Heart right ventricle (tissue), 16 donors: ENCODE measurements at regions not wholly inside any gene's neighbourhood (a gene's known extent, or its start where the extent isn't known, plus 50 kb on each side); places are given as distances from the start of the nearest gene placed in this dataset.

Experiments used
- ATAC-seq, 8 donors: fragments of 200-7000 bp; cut with Tn5 transposase; one replicate each; pipeline ENCODE4 v1.9.1; 2020; ENCODE audit warnings: mild to moderate bottlenecking in 8 of 8, moderate library complexity in 8 of 8, moderate number of reproducible peaks in 1 of 8
- DNase-seq, 2 donors: peaks; one replicate each; pipeline ENCODE4 v3.0.0-alpha.2; 2020
- H3K27ac ChIP-seq, 10 donors: fragments of 200-600 bp; sonication (generic) in 2 of 10; one replicate each; pipeline versions ENCODE4 v1.5.0 to v1.8.0; 2020 to 2022; ENCODE audit warnings: mild to moderate bottlenecking in 3 of 10
- H3K27me3 ChIP-seq, 7 donors: fragments of 200-600 bp; one replicate each; pipeline ENCODE4 v1.8.0; 2021 to 2022; ENCODE audit warnings: mild to moderate bottlenecking in 2 of 7
- H3K36me3 ChIP-seq, 9 donors: fragments of 200-600 bp; sonication (generic) in 1 of 9; one replicate each; pipeline versions ENCODE4 v1.5.0 to v1.8.0; 2020 to 2022; ENCODE audit warnings: mild to moderate bottlenecking in 2 of 9
- H3K4me1 ChIP-seq, 9 donors: fragments of 200-600 bp; sonication (generic) in 1 of 9; one replicate each; pipeline versions ENCODE4 v1.5.0 to v1.8.0; 2020 to 2022; ENCODE audit warnings: mild to moderate bottlenecking in 4 of 9
- H3K4me3 ChIP-seq, 10 donors: fragments of 200-600 bp; sonication (generic) in 2 of 10; one replicate each; pipeline versions ENCODE4 v1.5.0 to v1.8.0; 2020 to 2022; ENCODE audit warnings: mild to moderate bottlenecking in 7 of 10, moderate library complexity in 2 of 10
- H3K9me3 ChIP-seq, 11 donors: fragments of 200-600 bp in 10 of 11; sonication (generic) in 2 of 11; one replicate each; pipeline versions ENCODE4 v1.5.0 to v1.8.0; 2013 to 2022; ENCODE audit warnings: mild to moderate bottlenecking in 2 of 11, control low read depth in 1 of 11, moderate library complexity in 1 of 11
- CTCF ChIP-seq, 9 donors: fragments of 200-600 bp; sonication (generic) in 2 of 9; IDR thresholded peaks; one replicate each; pipeline versions ENCODE4 v1.5.0 to v1.8.0; 2021 to 2022; ENCODE audit warnings: antibody characterized with exemption in 9 of 9, mild to moderate bottlenecking in 5 of 9, moderate library complexity in 1 of 9
- WGBS, 2 donors: extraction: QIAGEN DNeasy Blood & Tissue Kit; methylation state at CpG; one replicate each; pipeline ENCODE4 v1.1.7; 2013; ENCODE audit warnings: inconsistent platforms in 1 of 2; 5-methylcytosine and 5-hydroxymethylcytosine counted together
- intact Hi-C, 10 donors: fragments of 100-400 bp; cut with DNase I; formaldehyde crosslinking; loops; one replicate each; pipeline versions ENCODE4 v1.11.1 to v1.14.2; 2022
- donor health status: Arrhythmogenic right ventricular cardiomyopathy.
- donor health status: ischemic (EF 13 %, LVEDD 7.1; RV severe dilation, severe dysfunction).
- donor health status: healthy with polysubstance abuse.
- donor health status: DM: no; HTN: yes; CAD: no.
- donor health status: DM: no; HTN: no; CAD: no.
- donor health status: ischemic (EF 25% LVEDD 6.9; RV normal size, moderate dysfunction).
- donor health status: ischemic (EF 25% LVEDD 5.7; RV mildly dilated, moderate dysfunction).
- donor health status: healthy.
- donor health status: DM: yes; HTN: yes; CAD: no.
- donor health status: Ischemic cardiomyopathy.
- donor health status: ischemic (EF 35%, LVEDD 5.7; RV mildly dilated, moderate dysfunction).
- donor health status: nonischemic (EF 11% LVEDD 7.7; RV severe dilation, severe dysfunction).
- donor health status: DM: yes; HTN: yes; CAD: no.
- donor health status: PGD.
- donor health status: ischemic (EF 29% LVEDD 5.4; RV normal size, mild dysfunction).
- donor health status: nonischemic (EF 23%, LVEDD 6.1; RV moderate dilation, normal function).

GRCh38 chr2:195115738-195116137 lies 541.3 kb upstream of the SLC39A10 start:
- Histone ChIP-seq H3K36me3 (no peaks in the 10 kb centered on the region), H3K4me1 (no peaks in the 10 kb centered on the region), H3K9me3 (peaks cover 0 to 23% (median 0%) of the 10 kb centered on the region in 11 donors), H3K27ac (no peak overlapping the region), H3K27me3 (no peaks in the 10 kb centered on the region), H3K4me3 (no peak overlapping the region)
- intact Hi-C loops = no loop called here
- ATAC-seq (no peak), DNase-seq (no peak)
- WGBS, 2 donors = 21 to 35% methylated on average over 2 of the region's 2 CpGs
- no peak for TF ChIP-seq CTCF (IDR thresholded peaks at IDR 0.05)

- DNase-seq = no peak
- H3K27ac ChIP-seq = no peak overlapping the region
- peaks cover 0 to 26% (median 0%) of the 10 kb centered on the region in 11 donors for H3K9me3 ChIP-seq
- intact Hi-C loops = no loop called here
- no peaks in the 10 kb centered on the region for H3K4me1 ChIP-seq
- no peaks in the 10 kb centered on the region for H3K27me3 ChIP-seq
- TF ChIP-seq CTCF (IDR thresholded peaks at IDR 0.05) = no peak
- H3K36me3 ChIP-seq = no peaks in the 10 kb centered on the region
- ATAC-seq = no peak
- no peak overlapping the region for H3K4me3 ChIP-seq
These were observed 548.8 kb upstream of the SLC39A10 start for GRCh38 chr2:195108182-195108581.

GRCh38 chr2:195106681-195107380 lies 550.2 kb upstream of the SLC39A10 start:
- H3K9me3 ChIP-seq = peaks cover 0 to 14% (median 0%) of the 10 kb centered on the region in 11 donors
- DNase-seq (no peak), ATAC-seq (no peak)
- no peaks in the 10 kb centered on the region for H3K36me3 ChIP-seq
- no peak overlapping the region for H3K4me3 ChIP-seq
- no peak overlapping the region for H3K27ac ChIP-seq
- intact Hi-C loops = no loop called here
- 79 to 80% methylated on average over 6 of the region's 6 CpGs for WGBS, 2 donors
- no peak for TF ChIP-seq CTCF (IDR thresholded peaks at IDR 0.05)
- no peaks in the 10 kb centered on the region for H3K4me1 ChIP-seq
- no peaks in the 10 kb centered on the region for H3K27me3 ChIP-seq

- no peak for ATAC-seq
- Histone ChIP-seq H3K36me3 (no peaks in the 10 kb centered on the region), H3K4me3 (no peak overlapping the region), H3K27ac (no peak overlapping the region), H3K9me3 (peaks cover 0 to 4% (median 0%) of the 10 kb centered on the region in 11 donors), H3K4me1 (no peaks in the 10 kb centered on the region), H3K27me3 (no peaks in the 10 kb centered on the region)
- intact Hi-C loops = no loop called here
- DNase-seq = no peak
- TF ChIP-seq CTCF (IDR thresholded peaks at IDR 0.05) = no peak
- 66 to 79% methylated on average over 1 of the region's 1 CpG for WGBS, 2 donors
These were observed 551.4 kb upstream of the SLC39A10 start for GRCh38 chr2:195105581-195105980.
